Hepatocyte (in vitro differentiated cells): ENCODE measurements at regions not wholly inside any gene's neighbourhood (a gene's known extent, or its start where the extent isn't known, plus 50 kb on each side); places are given as distances from the start of the nearest gene placed in this dataset.

Experiments used
- DNase-seq: peaks from one replicate; pipeline ENCODE4 v3.0.0-alpha.2; 2016; ENCODE audit warnings: low spot score
- H2AFZ ChIP-seq: fragments of 200-600 bp; sonication (generic); 2 replicates; pipeline ENCODE4 v1.6.0; 2016; ENCODE audit warnings: antibody characterized with exemption, mild to moderate bottlenecking
- H3K27ac ChIP-seq: fragments of 200-600 bp; sonication (generic); 2 replicates; pipeline ENCODE4 v1.5.1; 2016; ENCODE audit warnings: mild to moderate bottlenecking
- H3K27me3 ChIP-seq: fragments of 200-600 bp; sonication (generic); 2 replicates; pipeline ENCODE4 v1.6.1; 2016
- H3K36me3 ChIP-seq: fragments of 200-600 bp; sonication (generic); replicated peaks from 2 replicates; pipeline ENCODE4 v1.5.1; 2016; ENCODE audit warnings: low read depth; ENCODE audit not compliant: insufficient read depth
- H3K4me1 ChIP-seq: fragments of 200-600 bp; sonication (generic); 2 replicates; pipeline ENCODE4 v1.5.1; 2016; ENCODE audit warnings: mild to moderate bottlenecking, moderate library complexity; ENCODE audit not compliant: insufficient read depth
- H3K4me2 ChIP-seq: fragments of 200-600 bp; sonication (generic); 2 replicates; pipeline ENCODE4 v1.6.0; 2016
- H3K4me3 ChIP-seq: fragments of 200-600 bp; sonication (generic); 2 replicates; pipeline ENCODE4 v1.5.1; 2016; ENCODE audit warnings: mild to moderate bottlenecking
- H3K79me2 ChIP-seq: fragments of 200-600 bp; sonication (generic); 2 replicates; pipeline ENCODE4 v1.6.0; 2017; ENCODE audit warnings: mild to moderate bottlenecking
- H3K9me2 ChIP-seq: fragments of 200-600 bp; sonication (generic); replicated peaks from 2 replicates; pipeline ENCODE4 v1.6.0; 2017; ENCODE audit warnings: mild to moderate bottlenecking; ENCODE audit not compliant: insufficient read depth
- H3K9me3 ChIP-seq: fragments of 200-600 bp; sonication (generic); 2 replicates; pipeline ENCODE4 v1.5.1; 2016; ENCODE audit warnings: low read depth, mild to moderate bottlenecking
- H4K20me1 ChIP-seq: fragments of 200-600 bp; sonication (generic); 2 replicates; pipeline ENCODE4 v1.6.0; 2016; ENCODE audit warnings: mild to moderate bottlenecking; ENCODE audit not compliant: insufficient read depth, poor library complexity, severe bottlenecking
- EZH2 ChIP-seq: fragments of 200-600 bp; sonication (generic); IDR thresholded peaks from 2 replicates; pipeline ENCODE4 v1.6.1; 2016; ENCODE audit warnings: antibody characterized with exemption, mild to moderate bottlenecking, borderline replicate concordance
- EZH2phosphoT487 ChIP-seq: fragments of 200-600 bp; sonication (generic); IDR thresholded peaks from one replicate; pipeline ENCODE4 v1.6.1; 2018; ENCODE audit warnings: antibody characterized with exemption, mild to moderate bottlenecking, low read depth, moderate library complexity; ENCODE audit not compliant: unreplicated experiment, severe bottlenecking
- WGBS: methylation state at CpG from one replicate; pipeline ENCODE4 v1.1.6; 2016; ENCODE audit warnings: low lambda C conversion rate; ENCODE audit errors: missing lambda C conversion rate; 5-methylcytosine and 5-hydroxymethylcytosine counted together
- TF ChIP-seq, protein P1 (sequence below): fragments of 200-600 bp; sonication (generic); IDR thresholded peaks from 2 replicates; pipeline ENCODE4 v1.5.1; 2016; ENCODE audit warnings: antibody characterized with exemption, mild to moderate bottlenecking; ENCODE audit not compliant: poor library complexity

DNA sequence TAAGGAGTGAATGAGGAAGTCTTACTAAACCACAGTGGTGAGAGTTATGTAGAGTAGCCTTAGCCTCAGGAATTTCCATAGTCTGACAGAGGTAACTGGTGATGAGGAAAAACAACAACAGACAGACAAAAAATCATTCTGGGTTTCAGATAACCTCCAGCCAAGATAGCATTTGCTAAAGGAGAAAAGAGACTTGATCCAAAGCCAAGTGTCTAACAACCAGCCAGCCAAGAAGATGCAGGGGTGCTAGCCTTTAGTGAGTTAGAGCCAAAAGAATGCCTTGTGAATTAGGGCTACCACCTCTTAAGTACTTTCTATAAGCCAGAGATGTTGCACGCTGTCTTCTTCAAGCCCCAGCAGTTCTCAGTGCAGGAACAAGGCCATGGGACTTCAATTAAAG lies 478.0 kb upstream of the CPEB2 start:
- Histone ChIP-seq H4K20me1 (no peaks in the 10 kb centered on the region), H3K9me3 (no peaks in the 10 kb centered on the region), H3K27ac (no peak overlapping the region), H2AFZ (no peak overlapping the region), H3K9me2 (no peaks in the 10 kb centered on the region), H3K27me3 (no peaks in the 10 kb centered on the region), H3K4me1 (no peaks in the 10 kb centered on the region), H3K4me2 (no peak overlapping the region), H3K36me3 (no peaks in the 10 kb centered on the region), H3K4me3 (no peak overlapping the region), H3K79me2 (no peaks in the 10 kb centered on the region)
- 80% methylated on average over 1 of the region's 1 CpG for WGBS
- TF ChIP-seq, protein P1, sequence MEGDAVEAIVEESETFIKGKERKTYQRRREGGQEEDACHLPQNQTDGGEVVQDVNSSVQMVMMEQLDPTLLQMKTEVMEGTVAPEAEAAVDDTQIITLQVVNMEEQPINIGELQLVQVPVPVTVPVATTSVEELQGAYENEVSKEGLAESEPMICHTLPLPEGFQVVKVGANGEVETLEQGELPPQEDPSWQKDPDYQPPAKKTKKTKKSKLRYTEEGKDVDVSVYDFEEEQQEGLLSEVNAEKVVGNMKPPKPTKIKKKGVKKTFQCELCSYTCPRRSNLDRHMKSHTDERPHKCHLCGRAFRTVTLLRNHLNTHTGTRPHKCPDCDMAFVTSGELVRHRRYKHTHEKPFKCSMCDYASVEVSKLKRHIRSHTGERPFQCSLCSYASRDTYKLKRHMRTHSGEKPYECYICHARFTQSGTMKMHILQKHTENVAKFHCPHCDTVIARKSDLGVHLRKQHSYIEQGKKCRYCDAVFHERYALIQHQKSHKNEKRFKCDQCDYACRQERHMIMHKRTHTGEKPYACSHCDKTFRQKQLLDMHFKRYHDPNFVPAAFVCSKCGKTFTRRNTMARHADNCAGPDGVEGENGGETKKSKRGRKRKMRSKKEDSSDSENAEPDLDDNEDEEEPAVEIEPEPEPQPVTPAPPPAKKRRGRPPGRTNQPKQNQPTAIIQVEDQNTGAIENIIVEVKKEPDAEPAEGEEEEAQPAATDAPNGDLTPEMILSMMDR = no peak
- TF ChIP-seq EZH2 = no peak
- TF ChIP-seq EZH2phosphoT487 = no peak
- no peak for DNase-seq

- H3K9me3 ChIP-seq = no peaks in the 10 kb centered on the region
- no peaks in the 10 kb centered on the region for H4K20me1 ChIP-seq
- H3K9me2 ChIP-seq = no peaks in the 10 kb centered on the region
- WGBS = 64% methylated on average over 2 of the region's 2 CpGs
- H3K79me2 ChIP-seq = no peaks in the 10 kb centered on the region
- no peaks in the 10 kb centered on the region for H3K4me1 ChIP-seq
- H3K4me3 ChIP-seq = no peak overlapping the region
- H2AFZ ChIP-seq = no peak overlapping the region
- H3K36me3 ChIP-seq = no peaks in the 10 kb centered on the region
- H3K27ac ChIP-seq = no peak overlapping the region
- DNase-seq = no peak
- H3K4me2 ChIP-seq = no peak overlapping the region
- TF ChIP-seq EZH2 (no peak), EZH2phosphoT487 (no peak)
- TF ChIP-seq, protein P1 = no peak
- no peaks in the 10 kb centered on the region for H3K27me3 ChIP-seq
Measured at GRCh38 chr4:14528918-14529317, 473.4 kb upstream of the CPEB2 start.

DNA sequence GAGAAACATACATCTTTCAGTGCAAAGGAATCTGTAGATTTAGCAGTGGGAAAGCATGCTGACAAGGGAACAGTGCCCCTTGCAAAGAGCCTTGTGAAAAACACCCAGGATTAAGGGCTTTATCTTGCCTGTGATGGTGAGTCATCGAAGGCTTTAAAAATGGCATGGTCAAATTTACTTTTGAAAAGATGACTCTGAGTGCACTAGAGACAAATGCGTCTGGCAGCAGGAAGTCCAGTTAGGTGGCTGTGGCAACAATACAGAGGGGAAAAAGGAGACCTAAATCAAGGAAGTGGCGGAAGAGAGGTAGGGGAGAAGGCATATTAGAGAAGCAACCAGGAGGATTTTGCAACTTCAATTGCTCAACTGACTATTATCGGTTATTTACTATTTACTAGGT lies 472.6 kb upstream of the CPEB2 start:
- no peak overlapping the region for H2AFZ ChIP-seq
- H4K20me1 ChIP-seq = no peaks in the 10 kb centered on the region
- TF ChIP-seq EZH2phosphoT487 (no peak), EZH2 (no peak)
- TF ChIP-seq, protein P1 = no peak
- no peak overlapping the region for H3K27ac ChIP-seq
- H3K36me3 ChIP-seq = no peaks in the 10 kb centered on the region
- H3K9me2 ChIP-seq = no peaks in the 10 kb centered on the region
- WGBS = 25% methylated on average over 4 of the region's 4 CpGs
- H3K4me1 ChIP-seq = no peaks in the 10 kb centered on the region
- no peaks in the 10 kb centered on the region for H3K9me3 ChIP-seq
- no peak overlapping the region for H3K4me3 ChIP-seq
- H3K4me2 ChIP-seq = peak overlapping the region; percentile 4
- peak; percentile 55 for DNase-seq
- no peaks in the 10 kb centered on the region for H3K27me3 ChIP-seq
- no peaks in the 10 kb centered on the region for H3K79me2 ChIP-seq

DNA sequence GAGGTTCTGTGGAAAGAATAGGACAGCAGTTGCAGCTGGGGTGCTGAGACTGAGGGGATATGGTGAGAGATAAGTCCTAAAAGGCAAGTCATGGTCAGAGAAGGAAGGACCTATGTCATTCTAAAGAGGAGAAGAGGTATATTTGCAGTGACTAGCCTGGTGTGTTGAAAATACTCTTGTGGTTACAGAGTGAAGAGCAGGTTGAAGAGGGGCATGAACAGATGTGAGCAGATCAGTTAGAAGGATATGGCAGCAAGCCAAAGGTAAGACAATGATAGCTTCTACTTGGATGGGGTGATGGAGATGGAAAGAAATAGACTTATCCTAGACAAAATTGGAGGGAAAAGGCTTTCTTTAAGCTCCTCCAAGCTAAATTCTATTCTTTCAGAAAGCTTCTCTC lies 469.8 kb upstream of the CPEB2 start:
- TF ChIP-seq, protein P1 = no peak
- TF ChIP-seq EZH2 (no peak), EZH2phosphoT487 (no peak)
- no peak overlapping the region for H2AFZ ChIP-seq
- no peaks in the 10 kb centered on the region for H3K79me2 ChIP-seq
- H3K27me3 ChIP-seq = no peaks in the 10 kb centered on the region
- no peak overlapping the region for H3K4me3 ChIP-seq
- no peak overlapping the region for H3K27ac ChIP-seq
- no peaks in the 10 kb centered on the region for H3K36me3 ChIP-seq
- H3K4me1 ChIP-seq = no peaks in the 10 kb centered on the region
- H3K4me2 ChIP-seq = no peak overlapping the region
- no peak for DNase-seq
- H3K9me3 ChIP-seq = no peaks in the 10 kb centered on the region
- H4K20me1 ChIP-seq = no peaks in the 10 kb centered on the region
- H3K9me2 ChIP-seq = no peaks in the 10 kb centered on the region
